Tibial artery (tissue), 4 donors: ENCODE measurements at regions not wholly inside any gene's neighbourhood (a gene's known extent, or its start where the extent isn't known, plus 50 kb on each side); places are given as distances from the start of the nearest gene placed in this dataset.

Experiments
- DNase-seq, 2 donors: peaks; one replicate each; pipeline ENCODE4 v3.0.0-alpha.2; 2019
- H3K27ac ChIP-seq, 2 donors: fragments of 200-600 bp; sonication (generic) in 1 of 2; 1 replicate in 1 of 2; 2 replicates in 1 of 2; pipeline ENCODE4 v1.5.1; 2018 to 2019; ENCODE audit warnings: mild to moderate bottlenecking in 1 of 2
- H3K27me3 ChIP-seq, 2 donors: fragments of 200-600 bp; sonication (generic) in 1 of 2; one replicate each; pipeline versions ENCODE4 v1.5.1 to v1.6.0; 2016 to 2019
- H3K36me3 ChIP-seq, 3 donors: fragments of 200-600 bp; sonication (generic) in 2 of 3; one replicate each; pipeline ENCODE4 v1.5.1; 2016 to 2019; ENCODE audit warnings: mild to moderate bottlenecking in 2 of 3
- H3K4me1 ChIP-seq, 4 donors: fragments of 200-600 bp; sonication (generic) in 2 of 4; 1 replicate in 3 of 4; 2 replicates in 1 of 4; pipeline ENCODE4 v1.5.1; 2016 to 2019
- H3K4me3 ChIP-seq, 2 donors: fragments of 200-600 bp; sonication (generic) in 1 of 2; 1 replicate in 1 of 2; 2 replicates in 1 of 2; pipeline ENCODE4 v1.5.1; 2018 to 2019; ENCODE audit warnings: mild to moderate bottlenecking in 2 of 2
- H3K9me3 ChIP-seq, 3 donors: fragments of 200-600 bp; sonication (generic) in 1 of 3; one replicate each; pipeline ENCODE4 v1.5.1; 2016 to 2019
- intact Hi-C: fragments of 100-400 bp; cut with DNase I; formaldehyde crosslinking; loops from one replicate; pipeline ENCODE4 v1.15.0; 2023; ENCODE audit warnings: low total_unique reads
- TF ChIP-seq, protein P1 (sequence below), 2 experiments: fragments of 200-600 bp in 1 of 2; fragments of 450-650 bp in 1 of 2; IDR thresholded peaks; one replicate each; pipeline ENCODE4 v1.5.1; 2017 to 2019; ENCODE audit warnings: antibody characterized with exemption in 2 of 2, mild to moderate bottlenecking in 1 of 2, moderate library complexity in 1 of 2

DNA sequence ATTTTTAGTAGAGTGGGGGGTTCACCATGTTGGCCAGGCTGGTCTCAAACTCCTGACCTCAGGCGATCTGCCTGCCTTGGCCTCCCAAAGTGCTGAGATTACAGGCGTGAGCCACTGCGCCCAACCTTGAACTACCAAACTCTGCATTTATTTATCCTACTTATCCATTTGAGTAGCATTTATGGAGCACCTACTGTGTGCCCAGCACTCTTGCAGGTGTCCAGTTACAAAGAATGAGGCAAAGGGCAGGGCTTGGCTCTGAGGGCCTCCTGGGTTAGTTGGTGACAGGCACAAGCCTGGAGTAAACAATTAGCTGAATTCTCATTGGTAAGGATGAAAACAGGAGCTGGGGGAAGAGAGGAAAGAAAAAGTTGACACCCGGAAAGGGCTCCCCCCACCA, 93.4 kb upstream of the FOXP4 start:
- H3K4me1 ChIP-seq: peaks cover 0 to 32% (median 28%) of the 10 kb centered on the region in 4 donors

DNA sequence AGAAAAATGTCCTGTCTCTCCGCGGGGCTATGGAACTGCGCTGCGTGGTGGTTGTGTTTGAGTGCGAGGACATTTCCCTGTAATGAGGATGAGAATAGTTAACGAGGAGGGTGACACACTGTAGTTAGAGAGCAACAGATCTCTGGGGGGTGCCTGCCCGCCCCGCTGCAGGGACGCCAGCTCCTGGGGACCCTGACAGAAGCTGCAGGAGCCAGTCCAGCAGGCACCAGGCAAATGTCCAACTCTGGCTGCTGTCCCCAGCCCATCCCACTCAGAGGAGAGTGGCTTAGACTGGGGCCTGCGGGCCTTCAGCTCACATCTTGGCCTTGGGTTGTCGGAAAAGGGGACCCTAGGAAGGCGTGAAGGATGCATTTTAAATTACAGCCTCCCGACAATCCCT, 92.9 kb upstream of the FOXP4 start:
- no peaks in the 10 kb centered on the region for H3K9me3 ChIP-seq
- no peak for DNase-seq
- no peak overlapping the region for H3K4me3 ChIP-seq
- intact Hi-C loops: no loop called here
- H3K27me3 ChIP-seq: no peaks in the 10 kb centered on the region
- TF ChIP-seq, protein P1, sequence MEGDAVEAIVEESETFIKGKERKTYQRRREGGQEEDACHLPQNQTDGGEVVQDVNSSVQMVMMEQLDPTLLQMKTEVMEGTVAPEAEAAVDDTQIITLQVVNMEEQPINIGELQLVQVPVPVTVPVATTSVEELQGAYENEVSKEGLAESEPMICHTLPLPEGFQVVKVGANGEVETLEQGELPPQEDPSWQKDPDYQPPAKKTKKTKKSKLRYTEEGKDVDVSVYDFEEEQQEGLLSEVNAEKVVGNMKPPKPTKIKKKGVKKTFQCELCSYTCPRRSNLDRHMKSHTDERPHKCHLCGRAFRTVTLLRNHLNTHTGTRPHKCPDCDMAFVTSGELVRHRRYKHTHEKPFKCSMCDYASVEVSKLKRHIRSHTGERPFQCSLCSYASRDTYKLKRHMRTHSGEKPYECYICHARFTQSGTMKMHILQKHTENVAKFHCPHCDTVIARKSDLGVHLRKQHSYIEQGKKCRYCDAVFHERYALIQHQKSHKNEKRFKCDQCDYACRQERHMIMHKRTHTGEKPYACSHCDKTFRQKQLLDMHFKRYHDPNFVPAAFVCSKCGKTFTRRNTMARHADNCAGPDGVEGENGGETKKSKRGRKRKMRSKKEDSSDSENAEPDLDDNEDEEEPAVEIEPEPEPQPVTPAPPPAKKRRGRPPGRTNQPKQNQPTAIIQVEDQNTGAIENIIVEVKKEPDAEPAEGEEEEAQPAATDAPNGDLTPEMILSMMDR (IDR thresholded peaks at IDR 0.05): no peak
- no peaks in the 10 kb centered on the region for H3K36me3 ChIP-seq
- peaks cover 0 to 32% (median 28%) of the 10 kb centered on the region in 4 donors for H3K4me1 ChIP-seq
- H3K27ac ChIP-seq: no peak overlapping the region

More for the DNA sequence above, 93.4 kb upstream of the FOXP4 start:
- Histone ChIP-seq H3K9me3 (no peaks in the 10 kb centered on the region), H3K27me3 (no peaks in the 10 kb centered on the region), H3K36me3 (no peaks in the 10 kb centered on the region), H3K4me3 (no peak overlapping the region), H3K27ac (no peak overlapping the region)
- no peak for DNase-seq
- TF ChIP-seq, protein P1 (IDR thresholded peaks at IDR 0.05): no peak
- intact Hi-C loops: no loop called here

DNA sequence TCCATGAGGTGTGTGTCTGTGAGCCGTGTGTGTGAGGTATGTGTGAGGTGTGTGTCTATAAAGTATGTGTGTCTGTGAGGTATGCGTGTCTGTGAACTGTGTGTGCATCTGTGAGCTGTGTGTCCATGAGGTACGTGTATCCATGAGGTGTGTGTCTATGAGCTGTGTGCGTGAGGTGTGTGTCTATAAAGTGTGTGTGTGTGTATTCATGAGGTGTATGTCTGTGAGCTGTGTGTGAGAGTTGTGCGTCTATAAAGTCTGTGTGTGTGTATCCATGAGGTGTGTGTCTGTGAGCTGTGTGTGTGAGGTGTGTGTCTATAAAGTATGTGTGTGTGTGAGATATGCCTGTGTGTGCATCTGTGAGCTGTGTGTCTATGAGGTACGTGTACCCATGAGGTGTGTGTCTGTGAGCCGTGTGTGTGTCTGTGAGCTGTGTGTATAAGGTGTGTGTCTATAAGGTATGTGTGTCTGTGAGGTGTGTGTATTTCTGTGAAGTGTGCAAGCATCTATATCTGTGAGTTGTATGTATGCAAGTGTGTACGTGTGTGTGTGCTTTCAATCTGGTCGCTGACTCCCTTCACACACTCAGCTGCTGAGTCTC, 91.9 kb upstream of the FOXP4 start:
- H3K9me3 ChIP-seq: no peaks in the 10 kb centered on the region

DNA sequence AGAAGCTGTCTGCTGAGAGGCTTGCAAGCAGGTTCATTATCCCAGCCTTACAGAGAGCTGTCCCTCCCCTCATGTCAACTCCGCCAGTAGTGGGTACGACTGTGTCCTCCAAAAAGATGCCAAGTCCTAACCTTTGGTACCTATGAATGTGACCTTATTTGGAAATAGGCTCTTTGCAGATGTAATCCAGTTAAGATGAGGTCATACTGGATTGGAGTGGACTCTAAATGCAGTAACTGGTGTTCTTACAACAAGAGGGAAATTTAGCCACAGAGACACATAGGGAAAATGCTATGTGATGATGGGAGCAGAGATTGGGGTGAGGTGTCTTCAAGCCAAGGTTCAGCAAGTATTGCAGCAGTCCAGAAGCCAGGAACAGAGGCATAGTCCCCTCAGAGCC, 90.8 kb upstream of the FOXP4 start:
- peaks cover 0 to 20% (median 18%) of the 10 kb centered on the region in 4 donors for H3K4me1 ChIP-seq
- no peak overlapping the region for H3K4me3 ChIP-seq

More for the DNA sequence above, 91.9 kb upstream of the FOXP4 start:
- TF ChIP-seq, protein P1 (IDR thresholded peaks at IDR 0.05): no peak
- Histone ChIP-seq H3K27me3 (no peaks in the 10 kb centered on the region), H3K27ac (no peak overlapping the region), H3K36me3 (no peaks in the 10 kb centered on the region), H3K4me1 (peaks cover 0 to 30% (median 27%) of the 10 kb centered on the region in 4 donors), H3K4me3 (no peak overlapping the region)
- intact Hi-C loops: no loop called here
- no peak for DNase-seq

DNA sequence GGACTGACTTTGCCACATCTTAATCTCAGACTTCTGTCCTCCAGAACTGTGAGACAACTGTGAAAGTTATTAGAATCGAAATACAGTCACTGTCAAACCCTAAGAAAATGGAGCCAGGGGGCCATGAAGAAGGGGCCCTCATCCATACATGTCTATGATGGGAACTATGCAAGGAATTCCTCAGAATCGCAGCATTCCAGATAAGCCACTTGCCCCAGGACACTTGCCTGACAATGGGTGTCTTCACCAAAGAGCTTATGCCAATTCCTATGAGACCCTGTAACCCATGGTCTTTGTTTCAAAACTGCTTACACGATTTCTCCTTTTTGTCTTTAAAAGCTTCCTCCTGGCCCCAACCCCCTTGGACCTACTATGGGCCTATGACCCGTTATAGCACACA, 90.4 kb upstream of the FOXP4 start:
- H3K9me3 ChIP-seq: no peaks in the 10 kb centered on the region
- H3K4me1 ChIP-seq: peaks cover 0 to 16% (median 14%) of the 10 kb centered on the region in 4 donors
- H3K4me3 ChIP-seq: no peak overlapping the region
- DNase-seq: no peak
- H3K27me3 ChIP-seq: no peaks in the 10 kb centered on the region
- TF ChIP-seq, protein P1 (IDR thresholded peaks at IDR 0.05): no peak
- H3K36me3 ChIP-seq: no peaks in the 10 kb centered on the region
- intact Hi-C loops: no loop called here
- H3K27ac ChIP-seq: no peak overlapping the region

More for the DNA sequence above, 90.8 kb upstream of the FOXP4 start:
- H3K9me3 ChIP-seq: no peaks in the 10 kb centered on the region
- H3K36me3 ChIP-seq: no peaks in the 10 kb centered on the region
- H3K27ac ChIP-seq: no peak overlapping the region
- intact Hi-C loops: no loop called here
- TF ChIP-seq, protein P1 (IDR thresholded peaks at IDR 0.05): no peak
- no peak for DNase-seq
- H3K27me3 ChIP-seq: no peaks in the 10 kb centered on the region

DNA sequence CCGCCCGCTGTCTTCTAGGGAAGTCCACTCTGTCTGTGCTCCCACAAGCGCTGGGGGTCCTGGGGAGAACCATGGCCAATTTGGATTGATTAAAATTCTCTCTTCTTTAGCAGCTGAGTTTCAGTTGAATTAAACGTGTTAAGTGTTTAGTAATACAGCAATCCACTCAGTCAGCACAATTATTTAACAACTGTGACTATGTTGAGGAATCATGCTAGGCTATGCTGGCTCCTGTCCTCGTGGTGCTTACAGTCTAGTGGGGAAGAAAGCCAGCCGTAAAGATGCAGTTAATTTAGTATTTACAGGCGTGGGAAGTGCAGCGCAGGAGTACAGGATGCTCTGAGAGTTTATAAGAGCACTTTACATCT, 88.9 kb upstream of the FOXP4 start:
- Histone ChIP-seq H3K4me1 (peaks cover 0 to under 1% (median under 1%) of the 10 kb centered on the region in 4 donors), H3K9me3 (no peaks in the 10 kb centered on the region), H3K4me3 (no peak overlapping the region), H3K27me3 (no peaks in the 10 kb centered on the region), H3K36me3 (no peaks in the 10 kb centered on the region), H3K27ac (no peak overlapping the region)
- DNase-seq: no peak
- intact Hi-C loops: no loop called here
- TF ChIP-seq, protein P1 (IDR thresholded peaks at IDR 0.05): no peak
